ENCODE measurements at regions not wholly inside any gene's neighbourhood (a gene's known extent, or its start where the extent isn't known, plus 50 kb on each side); places are given as distances from the start of the nearest gene placed in this dataset.

- TF ChIP-seq CTCF (IDR thresholded peaks at IDR 0.05) (no peak), POLR2A (IDR thresholded peaks at IDR 0.05) (no peak)
Observed at GRCh38 chr2:234130777-234131181, 80.3 kb downstream of the SPP2 start.
